Hepatocyte (in vitro differentiated cells): ENCODE measurements at regions not wholly inside any gene's neighbourhood (a gene's known extent, or its start where the extent isn't known, plus 50 kb on each side); places are given as distances from the start of the nearest gene placed in this dataset.

Source experiments
- DNase-seq: peaks from one replicate; pipeline ENCODE4 v3.0.0-alpha.2; 2016; ENCODE audit warnings: low spot score
- H2AFZ ChIP-seq: fragments of 200-600 bp; sonication (generic); 2 replicates; pipeline ENCODE4 v1.6.0; 2016; ENCODE audit warnings: antibody characterized with exemption, mild to moderate bottlenecking
- H3K27ac ChIP-seq: fragments of 200-600 bp; sonication (generic); 2 replicates; pipeline ENCODE4 v1.5.1; 2016; ENCODE audit warnings: mild to moderate bottlenecking
- H3K27me3 ChIP-seq: fragments of 200-600 bp; sonication (generic); 2 replicates; pipeline ENCODE4 v1.6.1; 2016
- H3K36me3 ChIP-seq: fragments of 200-600 bp; sonication (generic); replicated peaks from 2 replicates; pipeline ENCODE4 v1.5.1; 2016; ENCODE audit warnings: low read depth; ENCODE audit not compliant: insufficient read depth
- H3K4me1 ChIP-seq: fragments of 200-600 bp; sonication (generic); 2 replicates; pipeline ENCODE4 v1.5.1; 2016; ENCODE audit warnings: mild to moderate bottlenecking, moderate library complexity; ENCODE audit not compliant: insufficient read depth
- H3K4me2 ChIP-seq: fragments of 200-600 bp; sonication (generic); 2 replicates; pipeline ENCODE4 v1.6.0; 2016
- H3K4me3 ChIP-seq: fragments of 200-600 bp; sonication (generic); 2 replicates; pipeline ENCODE4 v1.5.1; 2016; ENCODE audit warnings: mild to moderate bottlenecking
- H3K79me2 ChIP-seq: fragments of 200-600 bp; sonication (generic); 2 replicates; pipeline ENCODE4 v1.6.0; 2017; ENCODE audit warnings: mild to moderate bottlenecking
- H3K9me2 ChIP-seq: fragments of 200-600 bp; sonication (generic); replicated peaks from 2 replicates; pipeline ENCODE4 v1.6.0; 2017; ENCODE audit warnings: mild to moderate bottlenecking; ENCODE audit not compliant: insufficient read depth
- H3K9me3 ChIP-seq: fragments of 200-600 bp; sonication (generic); 2 replicates; pipeline ENCODE4 v1.5.1; 2016; ENCODE audit warnings: low read depth, mild to moderate bottlenecking
- H4K20me1 ChIP-seq: fragments of 200-600 bp; sonication (generic); 2 replicates; pipeline ENCODE4 v1.6.0; 2016; ENCODE audit warnings: mild to moderate bottlenecking; ENCODE audit not compliant: insufficient read depth, poor library complexity, severe bottlenecking
- CTCF ChIP-seq: fragments of 200-600 bp; sonication (generic); IDR thresholded peaks from 2 replicates; pipeline ENCODE4 v1.5.1; 2016; ENCODE audit warnings: antibody characterized with exemption, mild to moderate bottlenecking; ENCODE audit not compliant: poor library complexity
- EZH2 ChIP-seq: fragments of 200-600 bp; sonication (generic); IDR thresholded peaks from 2 replicates; pipeline ENCODE4 v1.6.1; 2016; ENCODE audit warnings: antibody characterized with exemption, mild to moderate bottlenecking, borderline replicate concordance
- EZH2phosphoT487 ChIP-seq: fragments of 200-600 bp; sonication (generic); IDR thresholded peaks from one replicate; pipeline ENCODE4 v1.6.1; 2018; ENCODE audit warnings: antibody characterized with exemption, mild to moderate bottlenecking, low read depth, moderate library complexity; ENCODE audit not compliant: unreplicated experiment, severe bottlenecking
- WGBS: methylation state at CpG from one replicate; pipeline ENCODE4 v1.1.6; 2016; ENCODE audit warnings: low lambda C conversion rate; ENCODE audit errors: missing lambda C conversion rate; 5-methylcytosine and 5-hydroxymethylcytosine counted together

DNA sequence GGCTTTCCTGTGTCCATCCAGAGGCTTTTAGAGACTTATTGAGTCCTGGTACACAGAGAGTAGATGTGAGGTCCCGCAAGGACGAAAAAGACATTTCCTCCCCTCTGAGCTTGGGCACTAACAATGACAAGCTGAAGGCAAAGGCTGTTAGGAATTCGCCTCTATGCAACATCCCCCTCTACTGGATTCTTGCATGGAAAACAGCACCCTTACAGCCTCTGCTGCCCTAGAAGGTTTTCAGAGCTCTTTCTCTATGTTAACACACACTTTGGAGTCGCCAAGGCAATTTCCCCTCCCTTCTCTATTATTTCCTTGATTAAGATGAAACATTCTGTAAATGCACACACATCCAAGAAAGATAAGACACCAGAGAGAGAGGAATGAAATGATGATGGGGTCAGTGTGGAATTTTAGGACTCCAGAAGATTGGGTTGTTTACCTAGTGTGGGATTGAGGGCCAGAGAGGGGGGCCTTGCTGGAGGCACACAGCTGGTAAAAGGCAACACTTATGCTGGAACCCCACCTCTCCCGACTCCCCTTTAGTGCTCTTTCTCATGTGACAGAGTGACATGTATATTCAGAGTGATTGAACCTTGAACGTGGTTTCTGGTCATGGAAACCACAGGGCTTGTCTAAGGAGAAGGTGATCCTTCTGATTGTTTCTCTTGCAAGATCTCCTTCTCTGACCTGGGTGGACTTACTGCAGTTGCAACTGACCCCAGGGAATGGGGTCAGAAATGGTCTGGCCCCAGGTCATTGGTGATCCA lies 300.7 kb downstream of the CLIC5 start:
- 22% methylated on average over 6 of the region's 6 CpGs for WGBS
- DNase-seq = peak; percentile 86

DNA sequence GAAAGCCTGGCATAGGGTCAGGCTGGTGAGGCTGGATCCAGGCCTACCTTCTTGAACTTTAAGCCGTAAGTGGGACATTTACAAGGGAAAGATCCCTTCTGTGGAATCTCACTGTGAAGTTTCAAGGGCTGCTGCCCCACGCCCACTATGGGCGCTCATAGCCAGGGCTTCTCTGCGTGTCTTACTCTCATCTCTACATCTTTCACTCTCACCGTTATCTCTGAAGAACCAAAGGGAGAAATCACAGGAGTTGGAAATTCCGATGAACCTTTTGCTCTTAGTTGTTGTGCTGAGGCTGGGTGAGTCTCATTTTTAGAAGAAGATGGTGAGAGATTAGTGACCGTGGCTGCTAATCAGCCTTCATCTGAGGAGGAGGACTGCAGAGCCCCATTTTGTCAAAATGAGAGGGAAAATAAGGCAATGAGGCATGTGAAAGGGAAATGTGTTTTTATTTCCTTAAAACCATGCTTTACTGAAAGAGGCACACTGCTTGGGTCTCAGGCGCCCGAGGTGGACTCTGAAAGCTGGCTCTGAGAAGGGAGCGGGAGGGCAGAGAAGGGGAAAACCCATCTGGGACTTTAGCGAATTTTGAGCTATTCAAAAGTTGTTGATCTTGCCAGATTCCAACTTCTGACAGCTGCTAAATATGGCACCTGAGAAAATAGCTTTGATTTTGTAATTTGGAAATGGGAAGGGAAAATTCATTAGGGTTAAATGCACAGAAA lies 301.5 kb downstream of the CLIC5 start:
- no peak for DNase-seq
- peak overlapping the region; percentile 5 for H2AFZ ChIP-seq

More for the DNA sequence above, 300.7 kb downstream of the CLIC5 start:
- Histone ChIP-seq H4K20me1 (no peaks in the 10 kb centered on the region), H3K27me3 (no peaks in the 10 kb centered on the region), H3K9me3 (no peaks in the 10 kb centered on the region), H3K27ac (no peak overlapping the region), H3K4me2 (peak overlapping the region; percentile 43), H3K36me3 (no peaks in the 10 kb centered on the region), H3K4me3 (no peak overlapping the region), H2AFZ (peak overlapping the region; percentile 5), H3K4me1 (peaks cover 6% of the 10 kb centered on the region), H3K9me2 (no peaks in the 10 kb centered on the region), H3K79me2 (no peaks in the 10 kb centered on the region)
- no peak for TF ChIP-seq EZH2
- peak; percentile 88 for TF ChIP-seq CTCF
- TF ChIP-seq EZH2phosphoT487 = no peak

More for the DNA sequence above, 301.5 kb downstream of the CLIC5 start:
- Histone ChIP-seq H3K4me3 (no peak overlapping the region), H3K27ac (no peak overlapping the region), H3K4me1 (peaks cover 6% of the 10 kb centered on the region), H3K36me3 (no peaks in the 10 kb centered on the region), H4K20me1 (no peaks in the 10 kb centered on the region), H3K9me2 (no peaks in the 10 kb centered on the region), H3K4me2 (peak overlapping the region; percentile 43), H3K9me3 (no peaks in the 10 kb centered on the region), H3K79me2 (no peaks in the 10 kb centered on the region), H3K27me3 (no peaks in the 10 kb centered on the region)
- TF ChIP-seq EZH2 = no peak
- no peak for TF ChIP-seq CTCF
- TF ChIP-seq EZH2phosphoT487 = no peak
- WGBS = 85% methylated on average over 11 of the region's 11 CpGs
